DMS79 treated with DMSO at 0.1 percent for 48 hours (cell line): ENCODE measurements at regions not wholly inside any gene's neighbourhood (a gene's known extent, or its start where the extent isn't known, plus 50 kb on each side); places are given as distances from the start of the nearest gene placed in this dataset.
"Not testable (repeated sequence)": the region's sequence is repeated elsewhere in the genome, so short reads cannot be mapped to it uniquely, and the experiment has no call there.

Experiments
- DNase-seq: peaks from one replicate; lab custom pipeline; 2025; lab: John Stamatoyannopoulos, UW

DNA sequence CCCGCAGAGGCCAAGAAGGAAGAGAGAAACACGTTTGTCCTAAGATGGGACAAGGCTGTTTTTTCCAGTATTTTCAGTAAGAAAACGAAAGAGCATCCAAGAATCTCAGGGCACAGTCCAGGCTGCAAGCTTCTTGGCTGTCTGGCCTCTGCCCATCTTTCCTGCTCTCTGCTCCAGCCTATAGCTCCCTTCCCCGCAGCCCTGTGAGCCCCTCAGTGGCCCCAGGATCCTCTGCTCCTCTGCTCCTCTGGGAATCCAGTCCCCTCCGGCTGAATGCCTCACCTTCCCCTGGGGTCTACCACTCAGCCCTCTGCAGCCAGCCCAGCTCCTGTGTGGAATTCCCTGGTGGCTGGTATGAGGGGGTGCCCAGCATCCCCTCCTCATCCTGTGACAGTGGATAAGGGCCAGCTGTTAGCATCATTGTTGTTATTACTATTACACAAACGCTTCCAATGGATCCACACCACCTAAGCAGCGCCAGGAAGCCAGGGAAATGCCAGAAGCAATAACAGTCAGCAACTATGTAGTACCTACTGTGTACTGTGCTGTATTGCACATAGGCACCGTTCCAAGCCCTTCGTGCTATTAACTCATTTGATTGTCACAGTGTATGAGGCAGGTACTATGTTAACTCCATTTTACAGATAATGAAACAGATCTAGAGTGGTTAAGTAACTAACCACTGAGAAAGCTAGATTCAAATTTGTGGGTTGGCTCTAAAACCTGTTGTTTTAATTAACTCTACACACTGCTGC lies 60.3 kb upstream of the PTPN1 start:
- DNase-seq: no peak

DNA sequence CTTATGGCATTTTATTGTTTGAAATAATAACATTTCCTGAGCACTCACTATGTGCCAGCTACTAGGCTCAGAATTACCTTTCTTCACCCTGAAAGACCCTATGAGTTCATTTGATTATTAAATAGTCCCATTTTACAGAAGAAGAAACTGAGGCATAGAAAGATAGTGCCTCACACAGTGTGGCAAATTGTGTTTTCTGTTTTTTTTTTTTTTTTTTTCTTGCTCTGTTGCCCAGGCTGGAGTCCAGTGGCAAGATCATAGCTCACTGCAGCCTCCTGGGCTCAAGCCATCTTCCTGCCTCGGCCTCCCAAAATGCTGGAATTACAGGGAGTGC lies 59.7 kb upstream of the PTPN1 start:
- no peak for DNase-seq

DNA sequence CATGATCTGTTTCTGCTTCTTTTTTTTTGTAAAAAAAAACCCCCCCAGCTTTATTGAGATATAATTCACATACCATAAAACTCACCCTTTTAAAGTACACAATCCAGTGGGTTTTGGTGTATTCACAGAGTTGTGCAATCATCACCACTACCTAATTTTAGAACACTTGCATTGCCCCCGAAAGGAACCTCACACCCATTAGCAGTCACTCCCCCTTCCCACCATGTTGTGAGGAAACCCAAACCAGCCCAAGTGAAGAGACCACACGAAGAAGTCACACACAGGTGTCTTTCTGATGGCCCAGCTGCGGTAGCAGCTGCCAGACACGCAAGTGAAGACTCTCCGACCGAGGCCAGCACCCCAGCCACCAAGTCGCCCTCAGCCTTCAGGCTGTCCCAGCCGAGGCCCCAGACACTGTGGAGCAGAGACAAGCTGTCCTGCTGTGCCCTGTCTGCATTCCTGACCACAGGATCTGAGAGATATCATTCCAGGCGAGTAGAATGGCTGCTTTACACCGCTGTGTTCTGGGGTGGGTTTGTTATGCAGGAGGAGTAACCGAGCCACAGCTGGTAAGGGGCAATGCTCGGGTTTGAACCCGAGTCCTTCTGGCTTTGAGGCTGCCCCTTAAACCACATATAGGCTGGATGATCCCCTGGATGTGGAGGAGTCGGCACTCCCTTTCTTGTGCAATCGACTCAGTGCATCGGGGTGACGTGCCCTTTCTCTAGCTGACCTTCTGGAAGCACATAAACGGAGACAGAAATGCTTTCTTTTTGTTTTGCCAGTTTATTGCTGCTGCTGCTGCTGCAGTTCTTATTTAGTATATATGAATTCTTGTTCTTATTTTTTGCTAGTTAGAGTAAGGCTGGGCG lies 59.1 kb upstream of the PTPN1 start:
- no peak for DNase-seq

DNA sequence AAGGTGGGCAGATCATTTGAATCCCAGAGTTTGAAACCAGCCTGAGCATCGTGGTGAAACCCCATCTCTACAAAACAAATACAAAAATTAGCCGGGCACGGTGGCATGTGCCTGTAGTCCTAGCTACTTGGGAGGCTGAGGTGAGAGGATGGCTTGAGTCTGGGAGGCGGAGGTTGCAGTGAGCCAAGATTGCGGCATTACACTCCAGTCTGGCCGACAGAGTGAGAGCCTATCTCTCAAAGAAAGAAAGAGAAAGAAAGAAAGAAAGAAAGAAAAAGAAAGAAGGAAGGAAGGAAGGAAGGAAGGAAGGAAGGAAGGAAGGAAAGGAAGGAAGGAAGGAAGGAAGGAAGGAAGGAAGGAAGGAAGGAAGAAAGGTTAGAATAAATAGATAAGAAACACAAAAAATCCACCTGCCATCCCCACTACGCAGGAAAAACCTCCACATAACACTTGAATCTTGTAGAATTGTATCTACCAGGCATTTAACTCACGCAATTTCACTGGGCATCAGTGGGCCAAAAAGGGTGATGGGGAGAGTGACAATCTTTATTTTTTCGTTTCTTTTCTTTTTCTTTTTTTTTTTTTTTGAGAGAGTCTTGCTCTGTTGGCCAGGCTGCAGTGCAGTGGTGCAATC lies 58.3 kb upstream of the PTPN1 start:
- DNase-seq: not testable (repeated sequence)

DNA sequence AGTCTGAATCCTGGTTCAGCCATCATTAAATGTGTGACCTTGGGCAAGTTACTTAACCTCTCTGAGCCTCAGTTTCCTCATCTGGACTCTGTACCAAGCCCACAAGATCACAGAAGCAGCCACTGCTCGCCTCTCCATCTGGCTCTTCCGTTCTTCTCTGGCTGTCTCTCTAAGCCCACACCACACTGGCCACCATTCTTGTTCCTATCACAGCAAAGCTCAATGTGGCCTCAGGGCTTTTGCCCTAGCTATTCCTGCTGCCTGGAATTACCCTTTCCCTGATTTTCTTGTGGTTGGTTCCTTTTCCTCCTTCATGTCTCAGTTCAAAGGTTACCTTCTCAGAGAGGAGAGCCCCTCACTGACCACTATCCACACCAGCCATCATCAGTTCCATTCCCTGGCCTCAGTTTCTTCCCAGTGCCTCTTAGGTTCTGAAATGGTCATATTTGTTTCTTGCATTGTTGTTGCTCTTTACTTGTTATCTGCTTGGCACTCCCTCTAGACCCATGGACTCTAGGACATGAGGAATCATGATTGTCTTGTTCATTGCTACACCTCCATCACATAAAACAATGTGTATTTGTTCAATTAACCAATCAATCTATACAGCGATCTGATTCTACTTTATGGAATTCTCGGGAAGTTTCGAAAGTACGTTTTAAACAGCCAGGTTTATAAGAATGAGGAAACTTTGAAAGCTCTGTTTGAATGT lies 56.5 kb upstream of the PTPN1 start:
- no peak for DNase-seq

DNA sequence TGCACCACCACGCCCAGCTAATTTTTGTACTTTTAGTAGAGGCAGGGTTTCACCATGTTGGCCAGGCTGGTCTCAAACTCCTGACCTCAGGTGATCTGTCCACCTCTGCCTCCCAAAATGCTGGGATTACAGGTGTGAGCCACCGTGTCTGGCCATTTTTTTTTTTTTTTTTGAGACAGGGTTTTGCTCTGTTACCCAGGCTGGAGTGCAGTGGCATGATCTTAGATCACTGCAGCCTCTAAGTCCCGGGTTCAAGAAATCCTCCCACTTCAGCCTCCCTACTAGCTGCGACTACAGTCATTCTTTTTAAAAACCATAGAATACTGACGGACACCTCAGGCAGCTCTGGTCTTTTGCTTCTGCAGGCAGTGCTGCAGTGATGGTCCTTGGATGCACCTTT lies 54.9 kb upstream of the PTPN1 start:
- DNase-seq: not testable (repeated sequence)

DNA sequence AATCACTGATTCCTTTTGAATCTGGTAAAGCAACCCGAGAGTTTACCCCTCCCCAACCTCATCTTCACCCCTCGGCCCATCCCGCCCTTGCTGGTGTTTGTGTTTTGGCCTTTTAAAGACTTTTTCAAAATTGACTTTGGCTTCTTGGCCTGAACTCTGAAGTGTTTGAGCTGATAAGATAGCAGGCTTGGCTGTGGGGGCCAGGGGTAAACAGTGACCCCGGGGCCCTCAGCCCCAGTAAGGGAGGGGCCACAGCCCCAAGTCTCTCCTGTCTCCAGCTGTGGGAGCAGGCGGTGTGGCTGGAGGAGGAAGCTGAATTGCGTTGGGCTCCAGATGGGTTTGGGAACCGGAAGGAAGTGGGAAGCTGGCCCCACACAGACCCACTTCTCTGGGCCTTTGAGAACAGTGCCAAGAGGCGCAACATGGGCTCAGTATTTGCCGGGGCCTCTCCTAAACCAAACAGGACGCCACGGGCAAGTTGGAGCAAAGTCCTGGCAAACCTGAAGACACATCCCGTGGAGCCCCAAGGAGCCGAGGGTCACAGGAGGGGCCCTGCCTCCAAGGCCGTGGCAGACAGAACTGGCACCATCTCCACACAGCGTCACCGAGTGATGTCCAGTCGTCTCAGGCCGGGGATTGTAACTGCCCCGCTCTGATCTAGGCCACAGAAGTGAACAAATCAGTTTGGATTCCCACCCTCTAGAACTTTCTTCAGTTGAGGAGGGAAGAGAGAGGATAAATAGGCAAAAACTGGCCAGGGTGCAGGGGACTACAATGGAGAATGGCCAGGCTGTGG lies 54.3 kb upstream of the PTPN1 start:
- no peak for DNase-seq

DNA sequence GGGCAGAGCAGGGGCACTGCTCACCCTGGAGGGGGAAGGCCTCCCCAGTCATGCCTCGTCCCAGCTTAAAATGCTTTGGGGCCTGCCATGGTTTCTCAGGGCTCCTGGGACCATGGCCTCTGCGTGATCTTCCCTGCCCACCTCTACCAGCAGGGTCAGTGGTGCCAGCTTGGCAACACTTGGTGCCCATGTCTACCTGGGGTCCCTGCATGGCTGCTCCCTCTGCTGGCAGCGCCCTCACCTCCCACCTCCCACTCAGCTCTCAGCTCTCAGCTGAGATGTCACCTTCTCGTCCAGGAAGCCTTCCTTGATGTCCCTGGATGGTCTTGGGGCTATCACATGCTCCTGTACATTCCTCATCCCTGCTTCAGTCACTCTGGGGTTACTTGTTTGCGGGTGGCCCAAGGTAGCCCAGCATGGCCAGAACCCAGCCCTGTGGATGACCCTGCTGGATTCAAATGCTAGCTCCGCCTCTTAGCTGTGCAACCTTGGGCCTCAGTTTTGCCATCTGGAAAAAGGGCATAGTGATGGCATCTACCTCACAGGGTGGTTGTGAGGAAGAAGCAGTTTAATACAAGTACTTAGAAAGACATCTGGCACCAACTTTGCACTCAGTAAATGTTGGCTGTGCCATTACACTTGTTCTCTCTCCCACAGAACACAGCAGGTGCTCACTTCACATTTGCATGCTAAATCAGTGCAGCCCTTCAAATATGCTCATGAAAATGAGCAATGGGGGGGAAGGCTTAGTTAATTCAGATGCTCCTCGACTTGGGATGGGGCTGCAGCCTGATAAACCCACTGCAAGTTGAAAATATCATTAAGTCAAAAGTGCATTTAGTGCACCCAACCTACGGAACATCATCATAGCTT lies 53.5 kb upstream of the PTPN1 start:
- no peak for DNase-seq

DNA sequence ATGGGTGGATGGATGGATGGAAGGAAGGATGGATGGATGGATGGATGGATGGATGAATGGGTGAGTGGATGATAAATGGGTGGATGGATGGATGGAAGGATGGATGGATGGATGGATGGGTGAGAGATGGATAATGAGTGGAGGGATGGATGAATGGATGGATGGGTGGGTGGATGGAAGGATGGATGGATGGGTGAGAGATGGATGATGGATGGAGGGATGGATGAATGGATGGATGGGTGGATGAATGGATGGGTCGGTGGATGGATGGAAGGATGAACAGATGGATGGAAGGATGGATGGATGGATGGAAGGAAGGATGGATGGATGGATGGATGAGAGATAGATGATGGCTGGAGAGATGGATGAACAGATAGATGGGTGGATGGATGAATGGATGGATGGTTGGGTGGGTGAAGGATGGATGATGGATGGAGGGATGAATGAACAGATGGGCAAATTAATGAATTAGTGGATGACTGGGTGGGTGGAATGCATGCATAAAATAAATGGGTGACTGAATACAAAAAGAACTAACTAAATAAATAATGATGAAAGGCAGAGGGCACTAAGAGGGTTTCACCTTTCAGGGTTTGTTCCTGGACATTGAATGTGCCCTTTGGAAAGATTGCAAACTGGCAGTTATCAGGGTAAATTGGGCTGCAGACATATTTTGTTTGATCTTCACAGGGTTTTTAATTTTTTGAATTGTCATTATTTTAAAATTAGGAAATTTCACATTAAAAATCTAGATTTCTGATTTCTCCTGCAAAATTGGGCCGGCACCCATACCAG lies 50.9 kb upstream of the PTPN1 start:
- no peak for DNase-seq

DNA sequence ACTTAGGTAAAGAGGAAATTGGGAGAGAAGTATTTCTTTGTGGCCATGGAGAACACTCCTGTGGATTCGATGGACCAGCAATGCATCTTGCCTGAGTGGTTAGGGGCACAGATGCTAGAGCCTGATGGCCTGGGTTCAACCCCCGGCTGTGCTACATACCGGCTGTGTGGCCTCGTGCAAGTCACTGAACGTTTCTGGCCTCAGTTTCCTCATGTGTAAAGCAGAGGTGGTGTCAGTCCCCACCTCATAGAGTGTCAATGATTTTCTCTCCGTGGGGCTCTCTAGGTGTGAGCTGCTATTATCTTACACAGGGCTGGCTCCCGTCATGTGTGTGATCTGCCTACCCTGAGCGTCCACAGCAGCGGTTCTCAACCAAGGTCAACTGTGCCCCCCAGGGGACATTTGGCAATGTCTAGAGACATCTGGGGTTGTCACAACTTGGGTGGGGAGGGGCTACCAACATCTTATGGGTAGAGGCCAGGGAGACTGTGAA lies 50.0 kb upstream of the PTPN1 start:
- no peak for DNase-seq
